ENCODE measurements at regions not wholly inside any gene's neighbourhood (a gene's known extent, or its start where the extent isn't known, plus 50 kb on each side); places are given as distances from the start of the nearest gene placed in this dataset.

DNA sequence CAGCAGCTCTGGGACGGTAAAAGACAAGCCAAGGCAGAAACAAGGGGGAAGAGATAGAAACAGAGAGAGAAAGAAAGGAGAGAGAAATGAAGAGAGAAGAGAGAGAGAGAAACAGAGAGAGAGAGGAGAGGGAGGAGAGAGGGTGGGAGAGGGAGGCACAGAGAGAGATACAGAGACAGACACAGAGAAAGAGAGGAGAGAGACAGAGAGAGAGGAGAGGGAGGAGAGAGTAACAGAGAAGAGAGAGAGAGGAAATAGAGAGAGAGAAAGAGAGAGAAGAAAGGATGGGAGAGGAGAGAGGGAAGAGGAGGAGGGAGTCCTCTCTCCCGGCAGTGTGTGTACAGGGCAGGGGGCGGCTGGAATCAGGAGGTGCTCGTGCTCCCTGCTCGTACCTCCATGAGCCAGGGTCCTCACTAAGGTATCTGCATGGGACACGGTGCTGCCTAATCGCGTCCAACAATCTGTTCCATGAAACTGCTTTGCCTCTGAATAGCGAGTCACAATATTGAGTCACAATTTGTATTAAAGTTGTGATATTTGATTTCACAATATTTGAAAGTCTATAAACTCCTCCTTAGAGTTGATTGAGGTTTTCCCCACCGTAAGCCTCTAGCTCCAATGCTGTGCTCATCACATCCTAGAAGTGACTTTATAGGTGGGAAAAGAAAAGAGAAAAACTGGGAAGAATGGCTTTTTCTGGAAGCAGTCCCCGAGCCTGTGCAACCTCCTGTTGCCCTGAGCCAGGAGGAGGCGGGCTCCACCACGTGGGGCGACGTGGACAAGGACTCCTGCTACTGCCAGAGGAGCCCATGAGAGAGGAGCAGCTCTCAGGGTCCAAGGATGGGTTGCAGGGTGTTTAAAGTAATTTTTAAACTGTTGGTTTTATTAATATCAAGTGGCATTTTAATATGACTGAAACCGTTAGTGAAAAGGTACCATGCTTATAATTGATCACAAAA lies 81.7 kb upstream of the ARHGEF7 start:
- H3K27me3 Mint-ChIP-seq (ENCODE audit: low read depth): peaks cover 18% of the 10 kb centered on the region

DNA sequence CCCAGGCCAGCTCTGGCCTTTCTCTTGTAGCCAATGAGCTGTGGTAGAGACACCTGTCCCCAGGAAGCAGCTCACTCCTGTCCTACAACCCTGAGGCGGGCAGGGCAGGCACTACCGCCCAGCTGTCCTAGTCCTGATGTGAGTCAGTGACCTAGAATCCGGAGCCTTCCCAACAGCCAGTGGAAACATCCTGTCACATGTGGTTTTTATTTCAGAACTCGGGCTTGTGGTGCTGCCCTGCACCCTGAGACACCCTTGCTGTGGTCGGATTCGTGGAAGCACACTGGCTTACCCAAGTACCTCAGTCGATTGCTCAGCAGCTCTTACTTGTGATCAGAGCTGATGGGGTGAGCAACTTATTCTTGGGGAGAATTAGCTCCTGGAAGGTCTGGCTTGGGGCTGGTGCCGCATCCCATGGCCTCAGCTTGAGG lies 83.6 kb upstream of the ARHGEF7 start:
- Mint-ChIP-seq H3K9me3 (no peaks in the 10 kb centered on the region), H3K27ac (ENCODE audit: unreplicated experiment) (no peak overlapping the region), H3K4me3 (no peak overlapping the region), H3K4me1 (peaks cover 12% of the 10 kb centered on the region), H3K27me3 (ENCODE audit: low read depth) (peaks cover 10% of the 10 kb centered on the region), H3K36me3 (ENCODE audit: low read depth) (no peaks in the 10 kb centered on the region)
- TF ChIP-seq, protein P1, sequence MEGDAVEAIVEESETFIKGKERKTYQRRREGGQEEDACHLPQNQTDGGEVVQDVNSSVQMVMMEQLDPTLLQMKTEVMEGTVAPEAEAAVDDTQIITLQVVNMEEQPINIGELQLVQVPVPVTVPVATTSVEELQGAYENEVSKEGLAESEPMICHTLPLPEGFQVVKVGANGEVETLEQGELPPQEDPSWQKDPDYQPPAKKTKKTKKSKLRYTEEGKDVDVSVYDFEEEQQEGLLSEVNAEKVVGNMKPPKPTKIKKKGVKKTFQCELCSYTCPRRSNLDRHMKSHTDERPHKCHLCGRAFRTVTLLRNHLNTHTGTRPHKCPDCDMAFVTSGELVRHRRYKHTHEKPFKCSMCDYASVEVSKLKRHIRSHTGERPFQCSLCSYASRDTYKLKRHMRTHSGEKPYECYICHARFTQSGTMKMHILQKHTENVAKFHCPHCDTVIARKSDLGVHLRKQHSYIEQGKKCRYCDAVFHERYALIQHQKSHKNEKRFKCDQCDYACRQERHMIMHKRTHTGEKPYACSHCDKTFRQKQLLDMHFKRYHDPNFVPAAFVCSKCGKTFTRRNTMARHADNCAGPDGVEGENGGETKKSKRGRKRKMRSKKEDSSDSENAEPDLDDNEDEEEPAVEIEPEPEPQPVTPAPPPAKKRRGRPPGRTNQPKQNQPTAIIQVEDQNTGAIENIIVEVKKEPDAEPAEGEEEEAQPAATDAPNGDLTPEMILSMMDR (conservative IDR thresholded peaks at IDR 0.05): no peak
- no peak for DNase-seq (ENCODE audit: low read depth, low spot score)

More for the DNA sequence above, 81.7 kb upstream of the ARHGEF7 start:
- Mint-ChIP-seq H3K27ac (ENCODE audit: unreplicated experiment) (no peak overlapping the region), H3K4me1 (no peaks in the 10 kb centered on the region), H3K4me3 (no peak overlapping the region), H3K36me3 (ENCODE audit: low read depth) (no peaks in the 10 kb centered on the region), H3K9me3 (no peaks in the 10 kb centered on the region)
- TF ChIP-seq, protein P1 (conservative IDR thresholded peaks at IDR 0.05): no peak
- no peak for DNase-seq (ENCODE audit: low read depth, low spot score)

- peaks cover 12% of the 10 kb centered on the region for H3K4me1 Mint-ChIP-seq
- TF ChIP-seq, protein P1 (conservative IDR thresholded peaks at IDR 0.05): no peak
- H3K27ac Mint-ChIP-seq (ENCODE audit: unreplicated experiment): no peak overlapping the region
- no peaks in the 10 kb centered on the region for H3K9me3 Mint-ChIP-seq
- peaks cover 4% of the 10 kb centered on the region for H3K27me3 Mint-ChIP-seq (ENCODE audit: low read depth)
- H3K4me3 Mint-ChIP-seq: no peak overlapping the region
- DNase-seq (ENCODE audit: low read depth, low spot score): no peak
- H3K36me3 Mint-ChIP-seq (ENCODE audit: low read depth): no peaks in the 10 kb centered on the region
Measured at GRCh38 chr13:111029957-111030609, 85.0 kb upstream of the ARHGEF7 start.

- H3K4me3 Mint-ChIP-seq: no peak overlapping the region
- TF ChIP-seq, protein P1 (conservative IDR thresholded peaks at IDR 0.05): no peak
- no peaks in the 10 kb centered on the region for H3K9me3 Mint-ChIP-seq
- H3K27me3 Mint-ChIP-seq (ENCODE audit: low read depth): peaks cover under 1% of the 10 kb centered on the region
- H3K4me1 Mint-ChIP-seq: peaks cover 12% of the 10 kb centered on the region
- H3K27ac Mint-ChIP-seq (ENCODE audit: unreplicated experiment): no peak overlapping the region
- H3K36me3 Mint-ChIP-seq (ENCODE audit: low read depth): no peaks in the 10 kb centered on the region
- DNase-seq (ENCODE audit: low read depth, low spot score): no peak
Measured at GRCh38 chr13:111027458-111028439, 87.4 kb upstream of the ARHGEF7 start.

GRCh38 chr13:111025310-111025709 lies 89.8 kb upstream of the ARHGEF7 start:
- Mint-ChIP-seq H3K9me3 (peaks cover 9% of the 10 kb centered on the region), H3K36me3 (ENCODE audit: low read depth) (peaks cover 2% of the 10 kb centered on the region), H3K27me3 (ENCODE audit: low read depth) (no peaks in the 10 kb centered on the region), H3K27ac (ENCODE audit: unreplicated experiment) (no peak overlapping the region), H3K4me1 (peaks cover 12% of the 10 kb centered on the region), H3K4me3 (no peak overlapping the region)
- TF ChIP-seq, protein P1 (conservative IDR thresholded peaks at IDR 0.05): no peak
- no peak for DNase-seq (ENCODE audit: low read depth, low spot score)

All from neural crest cell (in vitro differentiated cells).